Activated CD4-positive, alpha-beta T cell treated with anti-CD3 and anti-CD28 coated beads, Interleukin-2, amount 50 U/mL, for 16 hours (primary cell): ENCODE measurements at regions not wholly inside any gene's neighbourhood (a gene's known extent, or its start where the extent isn't known, plus 50 kb on each side); places are given as distances from the start of the nearest gene placed in this dataset.
"Not testable (repeated sequence)": the region's sequence is repeated elsewhere in the genome, so short reads cannot be mapped to it uniquely, and the experiment has no call there.

ENCODE experiments used
- DNase-seq: peaks from one replicate; pipeline ENCODE4 v3.0.0-alpha.2; 2020

GRCh38 chrX:89539150-89539549, 382.6 kb upstream of the TGIF2LX start:
- DNase-seq: not testable (repeated sequence)

DNA sequence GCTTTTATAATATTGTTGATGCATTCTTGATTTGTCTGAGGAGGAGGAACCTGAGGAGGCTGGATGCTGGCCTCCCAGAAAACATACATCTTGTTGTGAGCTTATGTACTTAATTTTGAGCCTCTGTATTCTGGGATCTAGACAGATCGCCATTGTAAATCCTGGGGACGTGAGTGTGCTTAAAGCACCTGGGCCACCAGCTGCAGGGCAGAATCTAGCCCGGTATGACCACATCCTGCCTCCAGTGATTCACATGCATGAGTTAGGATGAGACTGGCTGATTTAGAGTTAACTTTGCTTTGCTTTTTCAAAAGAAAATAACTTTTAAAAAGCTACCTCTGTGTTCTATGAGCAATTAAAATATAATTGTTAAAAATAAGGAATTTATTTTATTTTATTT, 364.6 kb upstream of the TGIF2LX start:
- not testable (repeated sequence) for DNase-seq

- not testable (repeated sequence) for DNase-seq
These were observed 359.6 kb upstream of the TGIF2LX start for GRCh38 chrX:89562079-89562478.

GRCh38 chrX:89563107-89563506, 358.6 kb upstream of the TGIF2LX start:
- DNase-seq: not testable (repeated sequence)

DNA sequence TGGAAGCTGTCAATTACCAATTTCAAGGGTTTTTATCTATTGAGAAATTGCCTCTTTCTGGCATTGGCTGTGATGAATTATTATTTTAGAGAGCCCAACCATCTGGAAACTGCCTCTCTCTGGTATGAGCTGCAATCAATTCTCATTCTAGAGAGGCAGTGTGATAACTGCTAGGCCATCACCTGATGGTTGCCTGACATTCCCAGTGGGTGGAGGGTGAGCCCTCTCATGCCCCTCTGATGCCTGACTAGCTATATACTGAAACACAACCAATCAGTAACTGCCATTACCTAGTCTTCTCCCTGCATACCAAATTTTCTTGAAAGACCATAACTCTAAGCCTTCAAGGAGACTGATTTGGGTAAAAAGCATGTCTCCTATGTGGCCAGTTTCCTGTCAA, 353.9 kb upstream of the TGIF2LX start:
- DNase-seq: not testable (repeated sequence)

DNA sequence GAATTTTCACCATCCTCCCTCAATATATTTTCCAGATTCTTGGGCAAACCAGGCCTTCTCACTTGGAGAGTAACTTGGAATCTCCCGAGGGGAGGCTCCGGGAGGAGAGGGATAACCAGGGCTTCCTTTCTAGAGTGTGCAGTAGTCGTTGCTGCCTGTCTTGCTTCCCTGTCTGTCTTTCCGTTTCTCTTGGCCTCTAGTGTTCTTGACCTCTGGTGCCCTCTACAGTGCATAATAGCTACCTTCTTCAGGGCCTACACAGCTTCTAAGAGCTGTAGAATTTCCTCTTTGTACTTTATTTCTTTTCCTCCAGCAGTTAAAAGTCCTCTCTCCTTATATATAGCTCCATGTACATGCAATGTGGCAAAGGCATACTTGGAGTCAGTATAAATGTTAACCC, 339.8 kb upstream of the TGIF2LX start:
- not testable (repeated sequence) for DNase-seq

DNA sequence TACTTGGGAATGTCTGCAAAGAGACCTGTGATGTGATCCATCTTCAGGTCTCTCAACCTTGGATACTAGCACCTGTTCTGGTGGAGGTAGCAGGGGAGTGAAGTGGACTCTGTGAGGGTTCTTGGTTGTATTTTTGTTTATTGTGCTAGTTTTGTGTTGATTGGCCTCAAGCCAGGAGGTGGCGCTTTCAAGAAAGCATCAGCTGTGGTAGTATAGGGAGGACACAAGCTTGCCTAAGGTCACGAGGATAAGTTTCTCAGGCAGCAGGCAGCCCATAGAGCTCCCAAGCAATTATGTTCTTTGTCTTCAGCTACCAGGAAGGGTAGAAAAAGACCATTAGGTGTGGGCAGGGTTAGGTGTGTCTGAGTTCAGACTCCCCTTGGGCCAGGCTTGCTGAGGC, 289.9 kb upstream of the TGIF2LX start:
- not testable (repeated sequence) for DNase-seq

DNA sequence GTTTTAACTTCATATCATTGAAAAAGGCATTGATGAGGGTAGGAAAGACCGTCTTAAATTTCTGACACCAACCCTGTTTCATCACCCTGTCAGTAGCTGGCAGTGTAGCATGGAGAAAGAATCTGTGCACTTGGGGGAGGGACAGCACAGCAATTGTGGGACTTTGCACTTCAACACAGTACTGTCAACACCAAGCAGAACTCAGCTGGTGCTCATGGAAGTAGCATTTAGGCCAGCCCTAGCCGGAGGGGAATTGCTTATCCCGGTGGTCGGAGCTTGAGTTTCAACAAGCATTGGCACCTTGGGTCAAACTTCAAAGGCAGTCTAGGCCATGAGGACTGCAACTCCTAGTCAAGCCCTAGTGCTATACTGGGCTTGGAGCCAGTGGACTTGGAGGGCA, 285.8 kb upstream of the TGIF2LX start:
- DNase-seq: not testable (repeated sequence)

DNA sequence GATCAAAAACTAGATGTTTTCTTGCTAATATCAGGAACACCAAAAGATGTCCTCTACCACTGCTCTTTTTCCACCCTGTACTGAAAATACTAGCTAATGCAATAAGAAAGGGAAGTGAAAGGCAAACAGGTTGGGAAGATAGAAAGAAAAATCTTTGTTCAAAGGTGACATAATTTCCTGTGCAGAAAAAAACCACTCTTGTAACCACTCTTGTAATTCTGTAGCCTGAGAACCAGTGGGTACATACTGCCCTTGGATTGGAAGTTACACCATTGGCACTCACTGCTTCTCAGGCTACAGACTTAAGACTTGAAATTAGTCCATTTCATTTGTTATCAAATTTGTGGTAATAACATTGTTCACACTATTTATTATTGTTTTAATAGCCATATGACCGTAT, 263.0 kb upstream of the TGIF2LX start:
- not testable (repeated sequence) for DNase-seq

DNA sequence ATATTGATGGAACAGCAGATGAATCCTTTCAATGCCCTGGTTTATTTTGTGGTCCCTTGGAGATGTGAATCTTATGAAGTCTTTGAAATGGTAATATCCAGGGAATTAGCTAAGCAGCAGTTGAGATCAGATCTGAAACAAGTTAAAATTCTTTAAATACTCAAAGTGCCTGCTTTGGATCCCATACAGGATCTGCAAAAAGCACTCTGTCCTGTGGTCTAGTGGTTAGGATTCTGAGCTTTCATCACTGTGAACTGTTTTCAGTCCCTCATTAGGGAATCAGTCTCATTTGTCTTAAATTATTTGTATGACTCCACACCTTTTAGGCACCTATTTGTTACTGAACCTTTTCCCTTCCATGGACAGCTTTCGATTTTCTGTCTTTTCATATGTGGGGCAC, 215.2 kb upstream of the TGIF2LX start:
- DNase-seq: not testable (repeated sequence)

- DNase-seq: not testable (repeated sequence)
These were observed 214.3 kb upstream of the TGIF2LX start for GRCh38 chrX:89707363-89707927.

DNA sequence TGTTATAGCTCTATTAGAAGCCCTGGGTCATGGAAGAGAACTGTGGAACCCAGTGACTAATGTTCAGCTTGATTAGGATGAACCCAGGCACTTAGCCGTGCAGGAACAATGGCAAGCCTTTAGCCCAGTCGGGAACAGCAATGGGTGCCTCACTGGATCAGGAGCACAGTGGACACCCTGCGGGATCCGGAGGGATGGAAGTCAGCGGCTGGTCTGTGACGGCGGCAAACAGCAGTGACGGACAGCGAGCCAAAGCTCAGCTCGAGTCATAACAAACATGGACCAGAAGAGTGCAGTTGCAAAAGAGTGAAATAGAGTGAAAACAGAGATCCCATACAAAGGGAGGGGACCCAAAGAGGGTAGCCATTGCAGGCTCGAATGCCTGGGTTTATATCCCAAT, 187.3 kb upstream of the TGIF2LX start:
- DNase-seq: not testable (repeated sequence)

DNA sequence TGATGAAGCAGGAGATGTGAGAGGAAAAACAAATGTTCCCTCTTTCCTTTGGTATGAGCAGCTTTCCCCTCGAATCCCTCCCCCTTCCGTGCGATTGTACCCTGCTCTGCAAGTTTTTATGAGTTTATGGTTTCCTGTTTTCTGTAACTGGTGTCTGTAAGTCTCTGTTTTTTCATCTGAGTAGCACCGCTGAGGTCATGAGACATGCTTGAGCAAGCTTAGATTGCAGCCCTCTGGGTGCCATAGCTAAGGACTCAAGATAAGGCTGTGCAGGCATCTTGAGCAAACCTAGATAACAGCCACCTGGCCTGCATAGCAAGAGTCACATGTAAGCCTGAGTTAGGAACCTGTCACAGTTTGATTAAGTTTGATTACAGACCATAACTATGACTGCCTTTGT, 165.2 kb upstream of the TGIF2LX start:
- not testable (repeated sequence) for DNase-seq

DNA sequence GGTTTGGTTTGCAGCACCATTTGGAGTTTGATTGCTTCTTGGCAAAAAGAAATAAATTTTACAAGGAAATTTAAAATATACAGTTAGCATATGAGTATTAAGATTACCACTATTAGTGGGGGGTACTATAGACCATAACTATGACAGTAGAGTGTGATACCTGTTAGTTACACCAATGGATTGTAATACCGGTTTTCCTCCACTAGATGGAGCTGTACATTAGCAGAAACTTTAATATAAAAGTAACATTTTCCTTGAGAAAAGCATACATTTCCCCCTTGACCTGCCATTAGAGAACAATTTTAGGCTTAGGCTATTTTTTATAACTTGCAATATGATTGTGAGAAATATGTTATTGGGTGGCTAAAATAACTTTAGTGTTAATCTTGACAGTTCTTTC, 163.9 kb upstream of the TGIF2LX start:
- peak; percentile 21 for DNase-seq

GRCh38 chrX:89759076-89759685, 162.5 kb upstream of the TGIF2LX start:
- DNase-seq: not testable (repeated sequence)

GRCh38 chrX:89771639-89772038, 150.1 kb upstream of the TGIF2LX start:
- DNase-seq: not testable (repeated sequence)

DNA sequence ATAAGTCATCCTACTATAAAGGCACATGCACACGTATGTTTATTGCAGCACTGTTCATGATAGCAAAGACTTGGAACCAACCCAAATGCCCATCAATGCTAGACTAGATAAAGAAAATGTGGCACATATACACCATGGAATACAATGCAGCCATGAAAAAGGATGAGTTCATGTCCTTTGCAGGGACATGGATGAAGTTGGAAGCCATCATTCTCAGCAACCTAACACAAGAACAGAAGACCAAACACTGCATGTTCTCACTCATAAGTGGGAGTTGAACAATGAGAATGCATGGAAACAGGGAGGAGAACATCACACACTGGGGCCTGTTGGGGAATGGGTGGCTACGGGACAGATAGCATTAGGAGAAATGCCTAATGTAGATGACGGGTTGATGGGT, 110.3 kb upstream of the TGIF2LX start:
- not testable (repeated sequence) for DNase-seq

DNA sequence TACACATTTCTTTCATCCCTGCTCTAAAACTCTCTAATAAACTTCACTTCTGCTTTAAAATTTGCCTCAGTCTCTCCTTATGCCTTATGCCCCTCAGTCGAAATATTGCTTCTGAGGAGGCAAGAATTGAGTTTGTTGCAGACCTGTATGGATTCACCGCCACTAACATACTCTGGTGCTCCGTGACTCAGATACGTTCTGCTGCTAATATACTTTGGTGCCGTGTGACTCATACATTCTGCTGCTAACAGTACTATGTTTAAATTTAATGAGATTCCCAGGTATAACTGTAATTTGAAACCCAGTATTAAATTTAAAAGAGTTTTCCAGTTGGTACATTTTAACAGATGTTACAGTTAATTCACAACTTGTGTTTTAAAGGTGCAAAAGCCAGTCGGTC, 82.0 kb upstream of the TGIF2LX start:
- DNase-seq: not testable (repeated sequence)

GRCh38 chrX:89871662-89872061, 50.0 kb upstream of the TGIF2LX start:
- DNase-seq: peak; percentile 48
